GM18508 (cell line): ENCODE measurements at regions not wholly inside any gene's neighbourhood (a gene's known extent, or its start where the extent isn't known, plus 50 kb on each side); places are given as distances from the start of the nearest gene placed in this dataset.

ENCODE experiments used
- ATAC-seq: cut with Tn5 transposase; IDR thresholded peaks from one replicate; pipeline ENCODE4 v1.9.1; 2021; ENCODE audit warnings: moderate number of reproducible peaks; ENCODE audit not compliant: insufficient read depth, unreplicated experiment

DNA sequence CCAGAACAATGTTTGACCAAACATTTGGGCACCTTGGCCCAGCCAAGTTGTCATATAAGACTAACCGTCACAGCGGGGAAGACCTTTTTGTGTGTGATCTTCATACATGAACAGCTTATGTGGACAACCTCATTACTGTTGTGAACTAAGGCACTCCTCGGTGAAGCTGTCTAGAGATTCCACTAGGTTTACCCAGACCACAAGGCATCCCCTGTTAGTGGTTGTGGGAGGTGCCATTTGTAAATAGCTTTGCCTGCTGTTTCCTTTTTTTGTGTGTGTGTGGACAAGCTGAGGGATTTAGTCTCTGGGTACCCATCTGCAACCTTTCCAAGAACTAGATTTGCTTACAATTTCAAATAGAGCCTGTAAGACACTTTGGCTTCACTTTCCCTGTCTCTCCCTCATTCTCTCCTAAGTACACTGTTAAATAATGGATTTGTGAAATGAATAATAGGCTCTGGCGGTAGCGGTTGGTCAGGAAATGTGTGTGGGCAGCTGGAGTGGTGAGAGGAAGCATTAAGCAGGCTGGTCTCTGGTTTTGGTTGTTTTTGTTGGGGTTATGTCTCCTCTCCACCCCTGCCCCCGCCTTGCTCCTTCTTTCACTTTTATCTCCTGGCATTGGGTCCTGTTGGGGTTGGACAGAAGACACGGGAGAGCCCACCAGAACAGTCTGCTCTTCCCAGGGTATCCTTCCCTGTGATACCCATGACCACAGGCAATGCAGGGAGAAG lies 727.6 kb downstream of the VRK1 start:
- no peak for ATAC-seq

DNA sequence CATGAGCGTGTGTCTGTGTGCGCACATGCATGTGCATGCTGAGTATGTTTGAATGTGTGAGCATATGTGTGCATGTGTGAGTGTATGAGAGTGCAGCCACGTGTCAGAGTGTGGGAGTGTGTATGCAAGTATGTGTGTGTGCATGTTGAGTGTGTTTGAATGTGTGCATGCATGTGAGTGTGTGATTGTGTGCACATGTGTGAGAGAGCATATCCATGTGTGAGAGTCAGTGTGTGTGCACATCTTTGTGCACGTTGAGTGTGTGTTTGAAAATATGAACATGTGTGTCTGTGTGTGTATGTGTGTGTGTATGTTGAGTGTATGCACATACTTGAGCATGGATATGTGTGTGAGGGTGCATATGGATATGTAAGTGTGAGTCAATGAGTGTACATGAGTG lies 730.8 kb downstream of the VRK1 start:
- ATAC-seq = no peak

GRCh38 chr14:97532052-97532451 lies 734.9 kb downstream of the VRK1 start:
- no peak for ATAC-seq

- no peak for ATAC-seq
Measured at GRCh38 chr14:97536421-97536820, 739.2 kb downstream of the VRK1 start.

- no peak for ATAC-seq
Measured at GRCh38 chr14:97538749-97539410, 741.7 kb downstream of the VRK1 start.

DNA sequence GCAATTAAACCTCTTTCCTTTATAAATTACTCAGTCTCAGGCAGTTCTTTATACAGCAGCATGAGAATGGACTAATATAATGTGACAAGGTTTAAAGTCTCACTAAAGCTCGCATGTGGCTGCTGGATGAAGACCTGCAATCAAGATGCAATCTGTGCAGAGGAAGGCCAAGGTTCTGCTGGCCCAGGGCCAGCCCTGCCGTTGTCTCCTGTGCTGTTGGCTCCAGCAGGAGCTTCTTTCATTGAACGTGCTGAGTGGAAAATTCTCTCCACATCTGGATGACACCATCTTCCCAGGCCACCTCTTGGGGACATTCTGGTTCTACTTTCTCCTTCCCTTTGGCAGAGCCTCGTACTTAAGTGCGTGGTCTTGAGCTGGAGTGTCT lies 742.2 kb downstream of the VRK1 start:
- ATAC-seq = no peak

GRCh38 chr14:97539884-97540283 lies 742.7 kb downstream of the VRK1 start:
- ATAC-seq = no peak

DNA sequence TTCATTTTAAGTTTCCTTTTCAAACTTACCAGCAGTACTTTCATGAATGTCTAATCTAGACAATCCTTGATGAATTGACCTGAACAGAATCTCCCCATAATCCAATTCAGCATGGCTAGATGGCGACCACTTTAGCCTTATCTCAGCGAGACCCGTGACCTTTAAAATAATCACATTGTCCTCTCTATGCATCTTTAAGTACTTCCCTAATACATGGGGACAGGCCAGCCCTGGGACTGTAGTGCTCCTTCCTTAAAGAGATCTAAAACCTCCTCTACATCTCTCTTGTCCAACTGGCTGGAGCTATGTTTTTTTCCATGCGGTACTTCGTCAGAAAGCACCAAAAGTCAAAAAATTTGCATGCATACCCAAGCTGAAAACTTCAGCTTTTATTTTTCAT lies 746.0 kb downstream of the VRK1 start:
- ATAC-seq = no peak

DNA sequence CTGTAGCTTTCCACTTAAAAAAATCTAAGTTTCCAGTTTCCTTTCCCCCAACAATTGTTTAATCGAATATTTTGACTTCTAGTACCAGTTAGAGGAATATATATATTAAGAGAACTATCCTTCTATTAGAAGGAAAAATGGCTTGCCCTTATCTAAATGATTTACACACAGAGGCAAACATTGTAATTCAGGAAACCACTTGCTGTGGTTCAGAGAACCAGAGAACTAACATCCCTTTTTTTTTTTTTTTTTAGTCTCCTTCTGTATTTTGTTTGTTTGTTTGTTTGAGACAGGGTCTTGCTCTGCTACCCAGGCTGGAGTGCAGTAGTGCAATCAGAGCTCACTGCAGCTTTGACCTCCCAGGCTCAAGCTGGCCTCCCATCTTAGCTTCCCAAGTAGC lies 746.6 kb downstream of the VRK1 start:
- ATAC-seq = no peak

DNA sequence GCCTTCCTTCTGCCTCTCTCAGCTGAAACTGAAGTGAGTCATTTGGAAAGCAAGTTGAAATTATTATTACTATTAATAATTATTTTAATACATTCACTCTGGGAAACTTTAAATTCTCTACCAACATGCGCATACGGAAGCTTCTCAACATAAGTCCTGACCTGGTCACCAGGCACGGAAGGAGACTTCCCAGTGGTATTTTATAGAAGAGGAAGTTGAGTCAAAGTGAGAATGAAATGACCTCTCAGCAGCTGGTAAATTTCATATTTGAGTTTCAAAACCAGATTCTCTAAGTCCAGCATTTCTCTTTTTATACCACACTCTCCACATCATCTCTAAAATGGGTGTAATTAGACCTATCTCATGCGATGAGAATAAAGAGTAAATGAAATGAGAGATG lies 747.4 kb downstream of the VRK1 start:
- ATAC-seq = no peak

DNA sequence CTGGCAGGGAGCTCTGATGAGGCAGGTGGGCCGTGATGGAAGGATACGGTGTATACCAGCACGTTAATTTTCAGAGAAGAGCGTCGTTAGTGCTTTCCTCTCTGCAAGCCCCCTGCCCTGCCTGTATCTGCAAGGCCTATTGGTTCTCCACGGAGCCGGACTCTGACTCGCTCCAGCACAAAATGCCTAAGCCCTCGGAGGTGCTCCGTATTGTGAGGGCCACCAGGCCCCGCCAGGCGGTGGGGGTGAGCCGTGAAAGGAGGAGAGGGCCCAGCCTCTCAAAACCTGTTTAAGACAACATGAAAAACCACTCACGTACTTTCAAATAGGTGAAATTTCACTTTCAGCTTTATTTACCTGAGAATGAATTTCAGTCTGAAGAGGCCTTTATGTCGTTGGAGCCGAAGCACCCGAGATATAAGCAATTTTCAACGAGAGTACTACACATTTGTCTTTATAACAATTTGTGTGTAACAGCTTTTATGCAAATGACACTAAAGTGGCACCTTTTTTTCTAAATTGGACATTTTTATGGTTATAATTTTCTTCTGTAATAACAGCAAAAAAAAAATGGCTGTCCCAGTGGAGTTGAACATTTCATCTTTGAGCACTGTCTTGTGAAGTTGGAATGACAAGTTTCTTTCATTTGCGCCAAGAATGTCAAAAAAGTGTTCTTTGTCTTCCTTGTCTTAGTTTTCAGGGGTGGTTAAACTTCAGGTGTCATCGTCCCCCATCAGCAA lies 749.5 kb downstream of the VRK1 start:
- ATAC-seq = no peak

- ATAC-seq = no peak
Measured at GRCh38 chr14:97550463-97550862, 753.3 kb downstream of the VRK1 start.

GRCh38 chr14:97554597-97554996 lies 757.4 kb downstream of the VRK1 start:
- ATAC-seq = no peak

DNA sequence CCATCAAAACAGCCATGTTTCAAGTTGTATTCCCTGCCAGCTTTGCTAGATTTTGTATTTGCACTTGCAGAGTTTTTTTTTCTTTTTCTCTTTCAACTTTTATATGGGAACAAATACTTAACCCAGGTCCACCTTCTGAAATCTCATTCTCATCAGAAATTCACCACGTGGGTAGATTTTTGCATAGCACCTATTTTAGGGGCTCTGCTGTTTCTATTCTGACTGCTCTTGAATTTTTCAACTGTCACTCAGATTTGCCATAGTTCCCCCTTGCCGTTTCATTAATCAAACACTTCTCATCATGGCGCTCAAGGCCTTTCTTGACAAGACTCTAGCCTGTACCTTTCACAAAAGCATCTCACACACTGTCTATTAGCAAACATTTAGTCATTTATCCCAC lies 767.2 kb downstream of the VRK1 start:
- no peak for ATAC-seq

DNA sequence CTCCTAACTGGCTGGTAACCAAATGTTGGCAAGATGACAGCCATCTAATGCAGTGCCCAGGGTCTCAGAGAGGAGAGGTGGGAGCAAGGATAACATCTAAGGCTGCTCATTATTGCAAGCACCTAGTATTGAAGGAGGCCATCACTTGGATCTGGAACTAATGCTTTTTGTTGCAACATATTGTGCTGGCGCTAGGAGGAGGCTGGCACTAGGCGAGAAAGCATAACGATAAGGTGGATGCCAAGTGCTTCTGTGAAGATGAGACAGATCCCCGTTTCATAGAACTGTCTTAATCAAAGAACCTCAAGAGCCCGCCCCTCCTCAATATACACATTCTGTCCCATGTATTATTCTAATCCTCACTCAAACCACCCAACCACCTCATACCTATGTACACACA lies 774.0 kb downstream of the VRK1 start:
- no peak for ATAC-seq

- no peak for ATAC-seq
Measured at GRCh38 chr14:97571866-97572555, 774.8 kb downstream of the VRK1 start.

GRCh38 chr14:97572583-97573458 lies 775.6 kb downstream of the VRK1 start:
- no peak for ATAC-seq

GRCh38 chr14:97575677-97576076 lies 778.5 kb downstream of the VRK1 start:
- ATAC-seq = no peak

DNA sequence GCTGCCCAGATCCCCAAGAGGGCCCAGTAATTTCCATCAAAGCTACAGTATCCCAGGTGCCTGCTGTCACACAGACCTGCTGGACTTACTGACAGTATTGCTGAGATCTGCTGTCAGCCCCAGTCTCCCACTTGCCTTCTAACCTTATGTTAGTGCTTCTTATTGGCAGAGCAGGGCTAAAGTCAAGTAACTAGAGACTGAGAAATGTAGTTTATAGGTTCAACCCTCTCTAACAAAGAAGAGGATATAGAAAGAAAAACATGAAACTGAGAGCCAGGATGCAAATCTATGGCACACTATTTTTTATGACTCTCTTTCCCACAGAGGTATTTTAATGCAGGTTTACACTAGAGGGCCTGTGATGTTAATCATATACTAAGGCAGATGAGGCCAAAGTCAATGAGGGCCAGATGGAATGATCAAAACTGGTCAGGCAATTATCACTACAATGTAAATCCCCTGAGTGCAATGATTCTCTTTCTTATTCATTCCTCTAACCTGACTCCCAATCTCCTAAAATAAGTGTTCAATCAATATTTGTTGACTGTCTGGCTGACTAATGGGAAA lies 781.9 kb downstream of the VRK1 start:
- no peak for ATAC-seq

DNA sequence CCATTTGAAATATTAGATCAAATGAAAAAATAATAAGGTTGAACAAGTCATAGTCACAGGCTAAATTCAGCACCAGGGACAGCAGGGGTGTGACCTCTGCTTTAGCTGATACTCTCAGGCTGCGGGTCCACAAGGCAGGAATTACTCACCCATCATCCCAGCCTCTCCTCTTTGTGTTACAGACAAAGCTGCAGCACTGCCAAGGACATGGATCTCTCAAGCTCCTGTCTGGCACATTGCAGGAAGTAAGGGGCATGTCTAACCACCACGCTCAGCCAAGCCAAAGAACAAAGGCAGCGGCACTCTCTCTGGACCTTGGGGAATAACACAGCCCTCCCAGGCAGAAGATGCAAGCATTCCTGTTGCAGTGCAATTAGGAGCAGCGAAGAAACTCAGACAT lies 783.8 kb downstream of the VRK1 start:
- ATAC-seq = no peak
